GM21390 (cell line): ENCODE measurements at regions not wholly inside any gene's neighbourhood (a gene's known extent, or its start where the extent isn't known, plus 50 kb on each side); places are given as distances from the start of the nearest gene placed in this dataset.

Source experiments
- ATAC-seq: cut with Tn5 transposase; IDR thresholded peaks from one replicate; pipeline ENCODE4 v1.9.1; 2021; ENCODE audit not compliant: unreplicated experiment

DNA sequence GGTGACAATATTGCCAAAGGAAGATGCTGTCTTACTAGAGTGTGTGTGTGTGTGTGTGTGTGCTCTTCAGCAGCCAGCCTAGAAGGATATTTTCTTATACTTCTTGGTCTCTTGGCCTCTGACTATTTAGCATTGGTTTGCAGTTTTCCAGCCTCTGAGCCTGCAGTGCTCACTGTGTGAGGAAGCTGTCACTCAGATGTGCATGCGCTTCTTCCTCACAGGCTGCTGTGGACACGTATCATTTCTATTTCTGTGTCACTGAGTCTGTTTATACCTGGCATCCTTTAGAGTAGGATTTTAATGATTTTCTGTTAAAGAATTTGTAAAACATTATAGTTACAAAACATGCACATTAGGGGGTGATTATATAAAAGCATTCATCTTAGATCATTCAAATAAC, 83.3 kb downstream of the ALDH8A1 start:
- ATAC-seq: no peak

- no peak for ATAC-seq
Observed at GRCh38 chr6:134864558-134864957, 85.3 kb downstream of the ALDH8A1 start.

- no peak for ATAC-seq
Observed at GRCh38 chr6:134863763-134864510, 86.0 kb downstream of the ALDH8A1 start.

GRCh38 chr6:134854366-134854765, 95.5 kb downstream of the ALDH8A1 start:
- no peak for ATAC-seq

- ATAC-seq: no peak
Observed at GRCh38 chr6:134853111-134854055, 96.5 kb downstream of the ALDH8A1 start.

DNA sequence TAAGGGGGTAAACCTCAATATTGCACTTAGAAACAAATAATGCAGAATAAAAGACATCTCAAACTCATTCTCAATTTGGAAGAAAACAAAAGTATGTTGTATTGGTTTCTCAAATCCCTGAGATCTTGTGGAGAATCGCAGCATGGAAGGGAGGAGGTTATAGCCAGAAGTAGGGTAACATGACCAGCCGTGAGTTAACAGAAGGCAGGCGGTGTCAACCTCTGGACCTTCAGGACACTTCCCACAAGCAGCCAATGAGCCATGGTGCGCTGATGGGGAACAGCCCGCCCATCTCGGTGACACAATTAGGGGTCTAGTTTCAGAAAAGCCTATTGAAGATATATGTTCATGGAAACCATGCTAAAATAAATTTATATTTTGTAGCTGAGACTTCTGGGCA, 98.4 kb downstream of the ALDH8A1 start:
- no peak for ATAC-seq

DNA sequence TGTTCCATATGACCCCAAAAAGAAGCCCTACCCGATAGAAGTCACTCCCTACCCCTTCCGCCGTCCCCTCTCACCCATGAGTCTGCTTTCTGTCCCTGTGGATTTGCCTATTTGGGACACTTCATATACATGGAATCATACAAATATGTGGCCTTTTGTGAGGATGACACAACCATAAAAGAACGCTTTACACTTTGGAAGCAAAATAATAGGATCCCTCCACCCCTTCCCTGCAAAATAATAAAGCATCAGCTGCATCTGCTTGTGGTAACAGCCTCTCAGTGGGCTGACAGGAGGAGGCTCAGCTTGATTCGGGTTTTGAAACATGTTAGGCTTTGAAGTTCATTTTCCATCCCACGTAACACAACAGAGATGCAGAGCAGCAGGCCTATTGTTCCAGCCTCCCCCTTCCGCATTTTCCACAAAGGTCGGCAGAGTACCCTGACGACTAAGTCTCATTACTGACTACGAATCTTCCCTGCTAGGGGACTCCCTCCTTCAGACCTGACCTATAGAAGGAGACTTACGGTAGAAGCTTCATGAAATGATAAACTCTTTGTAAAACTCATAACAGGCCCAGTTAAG, 99.1 kb downstream of the ALDH8A1 start:
- ATAC-seq: no peak

- ATAC-seq: no peak
Observed at GRCh38 chr6:134849920-134850447, 99.9 kb downstream of the ALDH8A1 start.

DNA sequence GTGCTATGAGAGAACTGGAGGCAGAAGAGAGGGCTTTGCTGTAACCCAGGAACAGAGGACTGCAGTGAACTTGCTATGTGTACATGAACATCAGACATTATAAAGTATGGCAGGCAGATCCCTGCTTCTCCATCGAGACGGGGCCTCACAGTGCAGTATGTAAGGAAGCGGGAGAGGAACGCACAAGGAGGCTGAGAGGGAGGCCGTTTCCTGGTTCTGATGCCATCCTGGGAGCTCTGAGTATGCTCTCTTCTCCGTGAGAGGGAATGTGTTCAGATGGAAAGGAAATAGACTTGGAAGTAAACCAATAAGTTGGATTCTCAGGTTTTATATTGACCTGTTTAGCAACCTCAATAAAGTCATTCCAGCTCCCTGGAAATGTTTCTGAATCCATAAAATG, 101.8 kb downstream of the ALDH8A1 start:
- ATAC-seq: no peak

DNA sequence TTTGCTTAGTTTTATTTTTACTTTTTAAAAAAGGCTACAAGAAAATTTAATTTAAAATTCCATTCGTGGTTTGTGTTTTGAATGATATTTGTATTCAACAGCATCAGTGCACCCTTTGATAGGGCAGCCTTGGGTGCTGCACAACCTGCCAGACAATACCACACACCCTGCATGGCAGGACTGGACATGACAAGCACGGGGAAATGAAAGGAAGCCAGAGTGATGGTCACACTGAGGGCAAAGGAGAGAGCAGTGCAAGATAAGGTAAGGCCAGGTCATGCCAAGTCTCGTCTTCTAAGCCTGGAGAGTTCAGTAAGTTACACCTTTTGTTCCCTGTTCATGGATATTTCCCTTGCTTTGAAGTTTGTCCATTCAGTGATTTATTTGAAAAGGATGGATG, 103.0 kb downstream of the ALDH8A1 start:
- ATAC-seq: no peak

DNA sequence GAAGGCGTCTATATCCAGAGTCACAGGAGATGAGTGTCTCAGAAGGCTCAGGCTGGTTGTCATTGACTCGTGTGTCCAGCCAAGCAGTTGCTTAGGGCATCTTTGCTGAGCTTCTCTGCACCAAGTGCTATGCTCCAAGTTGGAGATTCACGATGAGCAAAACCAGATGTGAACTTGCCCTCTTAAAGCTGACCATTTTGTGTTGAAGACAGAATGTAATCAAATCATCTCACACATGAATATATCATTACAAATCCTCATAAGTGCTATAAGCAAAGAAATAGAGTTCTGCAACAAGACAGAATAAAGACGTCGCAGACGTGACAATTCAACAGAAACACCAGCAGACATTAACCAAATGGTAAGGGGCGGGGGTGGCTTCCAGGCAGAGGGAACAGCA, 103.9 kb downstream of the ALDH8A1 start:
- ATAC-seq: no peak

GRCh38 chr6:134844120-134844519, 105.8 kb downstream of the ALDH8A1 start:
- ATAC-seq: no peak

DNA sequence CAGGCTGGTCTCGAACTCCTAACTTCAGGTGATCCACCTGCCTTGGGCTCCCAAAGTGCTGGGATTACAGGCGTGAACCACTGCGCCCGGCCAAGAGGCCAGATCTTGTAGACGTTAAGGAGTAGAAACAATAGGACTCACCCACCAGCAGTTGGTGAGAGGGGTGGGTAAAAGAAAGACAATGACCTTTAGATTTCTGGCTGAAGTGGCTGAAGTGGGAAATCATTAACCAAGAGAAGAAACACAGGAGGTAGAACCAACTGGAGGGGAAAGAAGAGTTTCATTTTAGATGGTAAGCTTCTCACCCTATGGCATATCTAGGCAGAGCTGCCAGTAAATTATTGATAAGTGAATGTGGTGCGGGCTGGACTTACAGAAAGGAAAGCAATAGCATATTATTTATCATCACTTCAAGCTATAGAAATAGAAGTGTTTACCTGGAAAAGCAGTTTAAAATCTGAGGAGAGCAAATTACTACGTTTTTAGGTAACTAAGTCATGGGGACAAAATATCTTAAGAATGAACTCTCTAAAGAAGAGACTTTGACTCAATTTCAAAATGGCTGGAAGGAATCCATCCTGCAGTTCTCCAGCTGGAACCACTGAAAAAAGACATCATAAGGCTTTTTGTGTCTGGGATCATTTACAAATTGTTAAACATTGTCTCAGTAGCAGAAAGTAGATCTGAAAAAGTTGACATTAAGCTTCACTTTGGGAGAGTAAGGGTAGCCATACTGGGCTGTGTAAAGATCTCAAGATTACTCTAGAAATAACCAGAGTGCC, 109.6 kb downstream of the ALDH8A1 start:
- ATAC-seq: no peak

DNA sequence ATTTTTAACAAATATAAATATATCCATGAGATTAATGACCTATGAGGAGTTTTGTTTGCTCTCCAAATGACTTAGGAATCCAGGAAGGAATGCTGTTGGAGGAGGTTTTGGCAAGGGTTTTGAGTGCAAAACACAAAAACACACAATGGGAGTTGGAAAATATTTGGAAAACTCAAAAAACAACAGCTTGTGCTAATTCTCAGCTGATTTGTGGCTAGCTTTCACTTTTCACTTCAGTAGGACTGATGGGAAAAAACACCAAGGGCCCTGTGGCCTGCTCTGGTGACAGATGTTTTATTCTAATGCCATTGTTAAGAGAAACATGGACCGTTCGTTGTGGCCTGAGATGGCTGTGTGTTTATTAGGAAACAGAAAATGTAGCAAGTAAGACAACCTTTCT, 113.9 kb downstream of the ALDH8A1 start:
- no peak for ATAC-seq

GRCh38 chr6:134830940-134831339, 119.0 kb downstream of the ALDH8A1 start:
- no peak for ATAC-seq

GRCh38 chr6:134830194-134830593, 119.7 kb downstream of the ALDH8A1 start:
- ATAC-seq: no peak

GRCh38 chr6:134828641-134829040, 121.3 kb downstream of the ALDH8A1 start:
- no peak for ATAC-seq

DNA sequence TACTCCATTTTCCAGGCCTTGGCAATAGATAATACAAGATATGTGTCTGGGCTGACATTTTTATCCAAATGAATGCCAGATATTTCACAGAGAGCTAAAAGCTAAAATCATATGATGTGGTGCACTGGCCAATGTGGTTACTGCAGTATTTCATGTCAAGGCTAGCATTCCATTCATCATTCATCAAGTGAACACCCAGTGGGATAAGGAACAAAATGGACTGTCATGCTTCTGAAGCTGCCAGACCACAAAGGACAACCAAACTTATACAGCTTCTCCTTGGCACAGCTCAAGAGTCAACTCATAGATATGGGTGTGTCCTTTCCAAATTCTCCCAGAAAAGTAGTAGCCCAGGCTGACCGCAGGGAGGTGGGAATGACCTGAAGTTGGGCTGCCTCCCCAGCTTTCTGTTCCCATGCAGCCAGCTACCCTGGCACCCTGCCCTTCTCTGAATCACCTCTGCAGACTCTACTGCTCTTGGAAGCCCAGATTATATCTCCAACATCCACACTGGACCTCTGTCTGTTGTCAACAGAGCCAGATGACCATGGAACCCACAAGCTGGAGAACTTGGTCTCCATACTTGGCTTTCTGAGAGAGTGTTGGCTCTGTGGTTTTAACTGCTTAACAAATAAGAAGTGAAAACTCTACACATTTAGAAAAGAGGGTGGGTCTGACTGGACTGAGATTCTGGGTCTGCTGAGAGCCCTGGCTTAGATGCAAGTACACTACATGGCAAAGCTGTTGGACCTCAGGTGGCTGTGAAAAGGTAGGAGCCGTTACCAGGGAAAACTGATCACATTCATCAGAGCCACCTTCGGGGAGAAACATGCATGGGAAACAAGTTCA, 122.8 kb downstream of the ALDH8A1 start:
- ATAC-seq: peak; percentile 46

DNA sequence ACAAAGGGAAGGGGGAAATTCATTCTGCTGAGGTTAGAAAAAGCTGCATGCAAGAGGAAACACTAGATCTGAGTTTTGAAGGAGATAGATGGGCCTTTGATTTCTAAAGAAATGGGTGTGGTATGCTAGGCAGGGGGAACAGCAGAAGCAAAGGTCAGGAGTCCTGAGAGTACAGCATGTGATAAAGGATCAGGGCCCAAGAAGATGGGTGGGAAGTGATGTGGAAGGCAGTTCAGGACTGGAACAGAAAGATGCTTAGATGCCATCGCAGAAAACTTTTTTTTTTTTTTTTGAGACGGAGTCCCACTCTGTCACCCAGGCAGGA, 126.2 kb downstream of the ALDH8A1 start:
- no peak for ATAC-seq
